ENCODE measurements at regions not wholly inside any gene's neighbourhood (a gene's known extent, or its start where the extent isn't known, plus 50 kb on each side); places are given as distances from the start of the nearest gene placed in this dataset.

DNA sequence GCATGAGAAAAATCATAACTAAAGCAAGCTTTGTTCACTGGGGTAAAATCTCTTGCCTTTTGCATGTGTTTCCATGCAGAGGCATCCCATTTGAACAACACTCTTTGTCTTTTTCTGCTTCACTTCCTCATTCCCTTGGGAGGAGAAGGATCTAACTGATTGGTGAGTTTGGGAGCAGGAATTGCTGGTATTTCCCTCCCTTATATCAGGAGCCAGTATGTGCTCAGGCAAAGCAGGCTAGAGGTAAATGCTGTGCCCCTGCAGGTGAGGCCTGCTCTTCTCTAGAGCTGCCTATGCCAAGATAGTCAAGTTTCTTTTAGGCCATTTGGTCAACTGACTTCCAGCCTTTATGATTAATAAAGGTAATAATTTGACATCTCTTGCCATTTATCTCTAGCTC lies 179.9 kb downstream of the COX7C start:
- intact Hi-C loops (cut with DNase I): no loop called here
- H3K4me1 ChIP-seq: no peaks in the 10 kb centered on the region
- DNase-seq: no peak
- TF ChIP-seq, protein P1, sequence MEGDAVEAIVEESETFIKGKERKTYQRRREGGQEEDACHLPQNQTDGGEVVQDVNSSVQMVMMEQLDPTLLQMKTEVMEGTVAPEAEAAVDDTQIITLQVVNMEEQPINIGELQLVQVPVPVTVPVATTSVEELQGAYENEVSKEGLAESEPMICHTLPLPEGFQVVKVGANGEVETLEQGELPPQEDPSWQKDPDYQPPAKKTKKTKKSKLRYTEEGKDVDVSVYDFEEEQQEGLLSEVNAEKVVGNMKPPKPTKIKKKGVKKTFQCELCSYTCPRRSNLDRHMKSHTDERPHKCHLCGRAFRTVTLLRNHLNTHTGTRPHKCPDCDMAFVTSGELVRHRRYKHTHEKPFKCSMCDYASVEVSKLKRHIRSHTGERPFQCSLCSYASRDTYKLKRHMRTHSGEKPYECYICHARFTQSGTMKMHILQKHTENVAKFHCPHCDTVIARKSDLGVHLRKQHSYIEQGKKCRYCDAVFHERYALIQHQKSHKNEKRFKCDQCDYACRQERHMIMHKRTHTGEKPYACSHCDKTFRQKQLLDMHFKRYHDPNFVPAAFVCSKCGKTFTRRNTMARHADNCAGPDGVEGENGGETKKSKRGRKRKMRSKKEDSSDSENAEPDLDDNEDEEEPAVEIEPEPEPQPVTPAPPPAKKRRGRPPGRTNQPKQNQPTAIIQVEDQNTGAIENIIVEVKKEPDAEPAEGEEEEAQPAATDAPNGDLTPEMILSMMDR (IDR thresholded peaks at IDR 0.05): no peak
- no peak for TF ChIP-seq POLR2A (IDR thresholded peaks at IDR 0.05)
- H3K9me3 ChIP-seq: no peaks in the 10 kb centered on the region
- no peaks in the 10 kb centered on the region for H3K27me3 ChIP-seq
- H3K4me3 ChIP-seq (replicated peaks in 1 of 3): no peak overlapping the region
- no peak overlapping the region for H3K27ac ChIP-seq
- no peaks in the 10 kb centered on the region for H3K36me3 ChIP-seq

DNA sequence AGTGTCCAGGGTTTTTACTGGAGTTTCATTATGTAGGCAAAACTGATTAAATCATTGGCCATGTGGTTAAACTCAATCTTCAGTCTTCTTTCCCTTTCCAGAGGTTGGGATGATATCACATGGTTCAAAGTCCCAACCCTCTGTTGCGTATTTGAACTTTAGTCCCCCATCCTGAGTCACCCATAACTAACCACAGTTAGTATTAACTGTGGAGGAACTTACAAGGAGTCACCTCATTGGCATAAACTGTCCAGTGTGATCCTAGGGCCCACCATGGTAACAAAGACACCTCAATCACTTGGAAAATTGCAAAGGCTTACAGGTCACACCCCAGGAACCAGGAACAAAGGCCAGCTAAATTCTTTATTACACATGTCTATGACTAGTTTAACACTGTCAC lies 188.5 kb downstream of the COX7C start:
- no peaks in the 10 kb centered on the region for H3K36me3 ChIP-seq
- intact Hi-C loops (cut with DNase I): no loop called here
- DNase-seq: no peak
- no peak overlapping the region for H3K4me3 ChIP-seq (replicated peaks in 1 of 3)
- no peaks in the 10 kb centered on the region for H3K4me1 ChIP-seq
- 94 to 95% methylated on average over 1 of the region's 1 CpG for WGBS, 2 donors
- no peak overlapping the region for H3K27ac ChIP-seq
- TF ChIP-seq, protein P1 (IDR thresholded peaks at IDR 0.05): no peak
- no peak for TF ChIP-seq POLR2A (IDR thresholded peaks at IDR 0.05)
- H3K9me3 ChIP-seq: no peaks in the 10 kb centered on the region
- H3K27me3 ChIP-seq: no peaks in the 10 kb centered on the region

DNA sequence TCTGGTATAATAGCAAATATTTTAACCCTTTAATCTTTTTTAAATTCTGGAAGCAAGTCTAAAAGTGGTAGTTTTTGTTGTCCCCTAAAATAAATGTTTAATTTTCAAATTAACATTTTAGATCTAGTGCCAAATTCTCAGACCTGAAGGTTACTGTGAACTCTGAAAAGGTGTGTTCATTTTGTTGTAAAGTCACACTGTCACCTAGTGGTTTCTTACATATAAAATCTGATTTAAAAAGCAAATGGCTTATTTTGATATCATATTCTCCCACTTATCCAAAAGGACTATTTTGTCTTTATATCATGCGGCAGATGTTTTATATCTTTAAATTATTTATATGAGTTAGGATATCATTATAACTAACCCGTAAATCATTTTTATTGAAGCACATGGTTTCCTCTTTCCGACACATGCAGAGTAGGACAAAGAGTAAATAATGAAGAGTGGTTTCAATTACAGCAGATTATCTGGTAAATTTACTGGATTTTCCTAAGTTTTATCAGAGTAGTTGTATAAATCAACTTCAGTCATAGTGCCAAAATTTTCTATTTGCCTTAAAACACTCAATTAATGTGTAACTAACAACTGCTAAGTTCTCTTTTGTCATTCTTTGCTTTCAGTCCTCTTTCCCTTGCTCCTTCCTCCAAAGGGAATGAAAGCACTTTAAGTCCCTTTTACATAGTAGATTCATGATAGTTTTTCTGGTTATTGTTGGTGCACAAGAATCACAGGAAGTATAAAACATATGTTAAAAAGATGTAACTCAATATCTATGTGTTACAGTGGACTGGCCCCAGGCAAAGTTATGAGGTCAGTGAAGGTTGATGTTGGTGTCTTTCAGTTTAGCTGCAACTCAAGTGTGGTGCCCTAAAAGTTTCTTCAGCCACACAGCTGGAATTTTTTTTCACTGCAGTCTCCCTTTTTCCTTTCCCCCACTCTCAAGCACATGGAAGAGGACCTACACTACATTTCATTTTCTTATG lies 189.6 kb downstream of the COX7C start:
- Histone ChIP-seq H3K36me3 (no peaks in the 10 kb centered on the region), H3K4me1 (no peaks in the 10 kb centered on the region), H3K9me3 (no peaks in the 10 kb centered on the region), H3K4me3 (replicated peaks in 1 of 3) (no peak overlapping the region), H3K27ac (no peak overlapping the region), H3K27me3 (no peaks in the 10 kb centered on the region)
- intact Hi-C loops (cut with DNase I): no loop called here
- TF ChIP-seq POLR2A (IDR thresholded peaks at IDR 0.05): no peak
- TF ChIP-seq, protein P1 (IDR thresholded peaks at IDR 0.05): no peak
- 81 to 91% methylated on average over 3 of the region's 3 CpGs for WGBS, 2 donors
- DNase-seq: no peak

DNA sequence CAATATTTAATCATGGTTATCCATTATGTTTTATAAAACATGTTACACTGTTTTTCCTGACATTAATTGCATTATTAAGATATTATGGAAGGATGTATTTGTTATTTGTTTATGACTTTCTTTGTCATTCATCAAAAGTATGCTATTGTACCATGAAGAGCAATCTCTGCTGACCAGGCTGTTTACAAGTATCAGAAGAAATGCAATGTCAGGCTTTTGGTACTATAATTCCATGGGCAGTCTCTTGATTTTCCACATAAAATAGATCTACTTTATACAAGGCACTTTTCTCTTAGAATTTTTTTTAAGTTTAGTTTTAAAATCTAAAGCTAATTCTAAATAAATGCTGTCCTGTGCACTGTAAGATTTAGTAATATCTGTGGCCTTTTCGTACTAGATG lies 196.6 kb downstream of the COX7C start:
- no peak overlapping the region for H3K4me3 ChIP-seq (replicated peaks in 1 of 3)
- intact Hi-C loops (cut with DNase I): no loop called here
- no peaks in the 10 kb centered on the region for H3K36me3 ChIP-seq
- H3K27ac ChIP-seq: no peak overlapping the region
- DNase-seq: no peak
- H3K27me3 ChIP-seq: no peaks in the 10 kb centered on the region
- 82 to 92% methylated on average over 1 of the region's 1 CpG for WGBS, 2 donors
- peaks cover 0 to 4% of the 10 kb centered on the region in 2 donors for H3K4me1 ChIP-seq
- TF ChIP-seq, protein P1 (IDR thresholded peaks at IDR 0.05): no peak
- TF ChIP-seq POLR2A (IDR thresholded peaks at IDR 0.05): no peak
- no peaks in the 10 kb centered on the region for H3K9me3 ChIP-seq

DNA sequence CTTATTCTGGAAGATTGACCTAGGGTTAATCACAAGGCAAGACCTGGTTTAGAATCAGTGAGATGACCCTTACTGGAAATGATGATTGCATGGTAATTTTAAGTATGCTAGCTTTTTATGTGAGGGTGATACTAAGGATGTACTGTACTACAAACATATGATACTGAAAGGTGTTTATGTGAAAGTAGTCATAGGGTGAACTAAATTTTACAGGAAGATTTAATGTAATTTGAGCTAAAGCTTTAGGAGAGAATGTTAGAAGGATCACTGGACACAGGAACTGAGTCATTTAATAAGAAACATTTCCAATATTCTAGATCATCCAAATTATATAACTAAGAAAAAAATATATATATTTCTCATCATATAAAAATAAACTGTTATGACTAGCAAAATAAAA lies 197.2 kb downstream of the COX7C start:
- no peak overlapping the region for H3K27ac ChIP-seq
- H3K4me3 ChIP-seq (replicated peaks in 1 of 3): no peak overlapping the region
- no peak for DNase-seq
- H3K36me3 ChIP-seq: no peaks in the 10 kb centered on the region
- peaks cover 0 to 4% of the 10 kb centered on the region in 2 donors for H3K4me1 ChIP-seq
- intact Hi-C loops (cut with DNase I): no loop called here
- no peaks in the 10 kb centered on the region for H3K9me3 ChIP-seq
- TF ChIP-seq, protein P1 (IDR thresholded peaks at IDR 0.05): no peak
- TF ChIP-seq POLR2A (IDR thresholded peaks at IDR 0.05): no peak
- H3K27me3 ChIP-seq: no peaks in the 10 kb centered on the region

Data from thyroid gland (tissue), 4 donors.